Pancreas (tissue), 10 donors: ENCODE measurements at regions not wholly inside any gene's neighbourhood (a gene's known extent, or its start where the extent isn't known, plus 50 kb on each side); places are given as distances from the start of the nearest gene placed in this dataset.
"Not testable (repeated sequence)": the region's sequence is repeated elsewhere in the genome, so short reads cannot be mapped to it uniquely, and the experiment has no call there.

Experiments used
- ATAC-seq, 4 donors: fragments of 200-7000 bp; cut with Tn5 transposase; one replicate each; pipeline versions ENCODE4 v1.8.0 to v1.9.1; 2020; ENCODE audit warnings: mild to moderate bottlenecking in 4 of 4, moderate library complexity in 4 of 4
- DNase-seq, 6 donors: peaks; one replicate each; pipeline ENCODE4 v3.0.0-alpha.2; 2020
- FAIRE-seq: peaks from 2 replicates; lab custom pipeline; 2012; peaks lifted over from hg19 to GRCh38; lab: Jason Lieb, UNC
- H3K27ac ChIP-seq, 4 donors: fragments of 200-600 bp; sonication (generic); 1 replicate in 3 of 4; 2 replicates in 1 of 4; pipeline versions ENCODE4 v1.5.0 to v1.8.0; 2020
- H3K27me3 ChIP-seq, 4 donors: fragments of 200-600 bp; one replicate each; pipeline ENCODE4 v1.8.0; 2021
- H3K36me3 ChIP-seq, 3 donors: fragments of 200-600 bp; sonication (generic) in 1 of 3; one replicate each; pipeline versions ENCODE4 v1.5.0 to v1.8.0; 2020 to 2021
- H3K4me1 ChIP-seq, 3 donors: fragments of 200-600 bp; one replicate each; pipeline ENCODE4 v1.8.0; 2021
- H3K4me3 ChIP-seq, 4 donors: fragments of 200-600 bp; sonication (generic) in 2 of 4; one replicate each; pipeline versions ENCODE4 v1.5.0 to v1.8.0; 2020 to 2021
- H3K9me3 ChIP-seq, 4 donors: fragments of 200-600 bp; one replicate each; pipeline ENCODE4 v1.8.0; 2021
- WGBS, 2 donors: extraction: QIAGEN DNeasy Blood & Tissue Kit; methylation state at CpG; one replicate each; pipeline ENCODE4 v1.1.7; 2013; 5-methylcytosine and 5-hydroxymethylcytosine counted together
- intact Hi-C, 3 donors: fragments of 100-400 bp; cut with DNase I; formaldehyde crosslinking; loops; one replicate each; pipeline versions ENCODE4 v1.11.1 to v1.14.2; 2022
- TF ChIP-seq, protein P1 (sequence below), 4 donors: fragments of 200-600 bp; sonication (generic) in 3 of 4; IDR thresholded peaks; one replicate each; pipeline versions ENCODE4 v1.5.0 to v1.8.0; 2021; ENCODE audit warnings: antibody characterized with exemption in 4 of 4
- donor health status: healthy with polysubstance abuse.
- donor health status: DM: no; HTN: no; CAD: no; lungs with moderate emphysema.
- donor health status: DM: no; HTN: no; CAD: no.
- donor health status: control.
- donor health status: control.
- donor health status: Bipolar disorder and iron deficiency.
- donor health status: DM: yes; HTN: yes; CAD: no.
- donor health status: DM: no; HTN: no; CAD: no.
- donor health status: DM: no; HTN: no; CAD: no.
- donor health status: DM: yes; HTN: yes; CAD: no.

GRCh38 chr15:20007338-20007737 lies 534.3 kb downstream of the GOLGA6L6 start:
- H3K27ac ChIP-seq, H3K4me3 ChIP-seq, DNase-seq, H3K4me1 ChIP-seq, H3K27me3 ChIP-seq, FAIRE-seq, H3K36me3 ChIP-seq, intact Hi-C loops, H3K9me3 ChIP-seq, ATAC-seq: not testable (repeated sequence)
- 42 to 48% methylated on average over 3 to 4 of the region's 4 CpGs for WGBS, 2 donors

- H3K27me3 ChIP-seq, H3K36me3 ChIP-seq, H3K4me1 ChIP-seq, FAIRE-seq, H3K27ac ChIP-seq, H3K4me3 ChIP-seq, H3K9me3 ChIP-seq, intact Hi-C loops: not testable (repeated sequence)
- 50 to 73% methylated on average over 3 of the region's 4 CpGs for WGBS, 2 donors
- DNase-seq (peak in 1 of 6 donors; percentile 46), ATAC-seq (peak in 1 of 4 donors; percentile 30)
Measured at GRCh38 chr15:20003471-20003870, 538.1 kb downstream of the GOLGA6L6 start.

DNA sequence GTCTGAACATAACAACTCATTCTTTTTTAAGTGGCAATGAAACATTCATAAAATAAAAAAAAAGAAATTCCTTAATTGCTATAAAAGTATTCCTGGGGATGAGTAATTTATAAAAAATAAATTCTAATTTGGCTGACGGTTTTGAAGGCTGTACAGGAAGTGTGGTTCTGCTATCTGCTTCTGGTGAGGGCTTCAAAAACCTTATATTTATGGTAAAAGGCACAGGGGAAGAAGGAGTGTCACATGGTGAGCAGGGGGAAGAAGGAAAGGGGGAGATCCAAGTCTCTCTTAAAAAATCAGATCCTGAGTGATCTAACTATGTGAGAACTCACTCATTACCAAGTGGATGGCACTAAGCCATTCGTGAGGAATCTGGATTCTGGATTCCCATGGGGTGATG lies 539.0 kb downstream of the GOLGA6L6 start:
- H3K36me3 ChIP-seq, H3K27ac ChIP-seq, intact Hi-C loops, ATAC-seq, H3K9me3 ChIP-seq, H3K27me3 ChIP-seq, H3K4me1 ChIP-seq, H3K4me3 ChIP-seq, DNase-seq: not testable (repeated sequence)
- 22 to 30% methylated on average over 1 of the region's 2 CpGs for WGBS, 2 donors
- FAIRE-seq = peak; percentile 9

DNA sequence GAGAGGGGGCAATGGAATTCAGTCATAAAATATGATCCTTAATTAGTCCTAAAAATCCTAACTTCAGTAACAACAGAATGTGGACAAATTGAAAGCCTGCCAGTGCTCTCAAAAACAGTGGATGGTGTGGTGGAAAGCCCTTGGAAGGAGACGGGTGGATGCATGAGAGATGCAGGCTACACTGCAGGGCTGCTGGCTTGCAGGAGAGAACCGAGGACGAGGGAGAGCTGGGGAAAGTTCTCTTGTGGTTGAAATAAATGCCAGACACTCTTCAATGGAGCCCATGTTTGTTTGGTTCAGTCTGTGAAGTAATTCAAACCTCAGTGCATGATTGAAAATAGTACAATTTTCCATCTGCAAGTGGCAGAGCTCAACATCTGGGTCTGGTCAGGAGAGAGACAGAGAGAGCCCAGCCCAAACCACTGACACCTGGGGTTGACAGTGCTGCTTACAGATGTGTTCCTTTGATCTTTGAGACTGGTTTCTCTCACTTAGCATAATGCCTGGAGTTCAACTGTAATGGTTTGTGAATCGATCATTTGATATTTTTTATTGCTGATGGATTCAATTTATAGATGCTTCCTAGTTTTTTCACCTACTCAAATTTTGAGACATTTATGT lies 544.9 kb downstream of the GOLGA6L6 start:
- ATAC-seq, H3K27ac ChIP-seq, H3K4me1 ChIP-seq, H3K27me3 ChIP-seq, H3K4me3 ChIP-seq, DNase-seq, FAIRE-seq, H3K36me3 ChIP-seq, H3K9me3 ChIP-seq, intact Hi-C loops: not testable (repeated sequence)
- 29 to 31% methylated on average over 3 of the region's 4 CpGs for WGBS, 2 donors

DNA sequence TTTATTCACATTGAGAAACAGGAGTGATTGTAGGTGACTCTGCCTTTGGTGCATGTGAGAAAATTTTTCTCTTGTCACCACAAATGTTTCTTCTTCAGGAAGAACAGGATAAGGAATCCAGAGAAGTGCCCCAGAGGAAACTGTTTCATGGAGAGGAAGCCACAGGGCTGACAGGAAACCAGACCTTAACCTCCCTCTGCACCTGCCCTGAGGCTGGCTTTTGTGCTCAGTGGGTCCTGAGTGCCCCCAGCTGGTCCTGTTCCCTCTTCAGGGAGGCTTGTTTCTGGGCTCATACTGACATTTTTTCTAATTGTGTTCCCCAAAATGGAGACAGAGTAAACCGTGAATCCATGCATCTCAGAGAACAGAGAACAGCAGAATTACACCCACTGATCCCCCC lies 546.3 kb downstream of the GOLGA6L6 start:
- FAIRE-seq, ATAC-seq, DNase-seq, H3K9me3 ChIP-seq, H3K27ac ChIP-seq, intact Hi-C loops, H3K4me1 ChIP-seq, H3K36me3 ChIP-seq, H3K4me3 ChIP-seq, H3K27me3 ChIP-seq: not testable (repeated sequence)
- 19 to 42% methylated on average over 1 of the region's 1 CpG for WGBS, 2 donors

GRCh38 chr15:19992428-19992827 lies 549.2 kb downstream of the GOLGA6L6 start:
- H3K4me3 ChIP-seq = no peak overlapping the region
- H3K9me3 ChIP-seq = no peaks in the 10 kb centered on the region
- intact Hi-C loops = no loop called here
- H3K4me1 ChIP-seq = no peaks in the 10 kb centered on the region
- ATAC-seq = no peak
- no peak overlapping the region for H3K27ac ChIP-seq
- TF ChIP-seq, protein P1, sequence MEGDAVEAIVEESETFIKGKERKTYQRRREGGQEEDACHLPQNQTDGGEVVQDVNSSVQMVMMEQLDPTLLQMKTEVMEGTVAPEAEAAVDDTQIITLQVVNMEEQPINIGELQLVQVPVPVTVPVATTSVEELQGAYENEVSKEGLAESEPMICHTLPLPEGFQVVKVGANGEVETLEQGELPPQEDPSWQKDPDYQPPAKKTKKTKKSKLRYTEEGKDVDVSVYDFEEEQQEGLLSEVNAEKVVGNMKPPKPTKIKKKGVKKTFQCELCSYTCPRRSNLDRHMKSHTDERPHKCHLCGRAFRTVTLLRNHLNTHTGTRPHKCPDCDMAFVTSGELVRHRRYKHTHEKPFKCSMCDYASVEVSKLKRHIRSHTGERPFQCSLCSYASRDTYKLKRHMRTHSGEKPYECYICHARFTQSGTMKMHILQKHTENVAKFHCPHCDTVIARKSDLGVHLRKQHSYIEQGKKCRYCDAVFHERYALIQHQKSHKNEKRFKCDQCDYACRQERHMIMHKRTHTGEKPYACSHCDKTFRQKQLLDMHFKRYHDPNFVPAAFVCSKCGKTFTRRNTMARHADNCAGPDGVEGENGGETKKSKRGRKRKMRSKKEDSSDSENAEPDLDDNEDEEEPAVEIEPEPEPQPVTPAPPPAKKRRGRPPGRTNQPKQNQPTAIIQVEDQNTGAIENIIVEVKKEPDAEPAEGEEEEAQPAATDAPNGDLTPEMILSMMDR (IDR thresholded peaks at IDR 0.05) = no peak
- H3K27me3 ChIP-seq = no peaks in the 10 kb centered on the region
- no peaks in the 10 kb centered on the region for H3K36me3 ChIP-seq
- DNase-seq = no peak
- 46 to 63% methylated on average over 4 of the region's 4 CpGs for WGBS, 2 donors
- FAIRE-seq = no peak

GRCh38 chr15:19988094-19988660 lies 553.4 kb downstream of the GOLGA6L6 start:
- intact Hi-C loops = no loop called here
- no peak overlapping the region for H3K4me3 ChIP-seq
- TF ChIP-seq, protein P1 (IDR thresholded peaks at IDR 0.05) = no peak
- ATAC-seq (no peak), FAIRE-seq (no peak), DNase-seq (no peak)
- no peaks in the 10 kb centered on the region for H3K9me3 ChIP-seq
- no peaks in the 10 kb centered on the region for H3K36me3 ChIP-seq
- no peaks in the 10 kb centered on the region for H3K27me3 ChIP-seq
- no peak overlapping the region for H3K27ac ChIP-seq
- H3K4me1 ChIP-seq = no peaks in the 10 kb centered on the region
- WGBS, 2 donors = 42 to 47% methylated on average over 5 of the region's 5 CpGs
